ENCODE measurements at regions not wholly inside any gene's neighbourhood (a gene's known extent, or its start where the extent isn't known, plus 50 kb on each side); places are given as distances from the start of the nearest gene placed in this dataset.

GRCh38 chrX:85454295-85454694 lies 74.8 kb upstream of the POF1B start:
- no peaks in the 10 kb centered on the region for H3K36me3 ChIP-seq
- DNase-seq (ENCODE audit: low spot score in 2 of 2): no peak
- no peaks in the 10 kb centered on the region for H3K4me1 ChIP-seq
- H3K9me3 ChIP-seq: no peaks in the 10 kb centered on the region
- H3K4me3 ChIP-seq: no peak overlapping the region
- TF ChIP-seq CTCF (IDR thresholded peaks at IDR 0.05) (no peak), EP300 (IDR thresholded peaks at IDR 0.05) (no peak)
- peaks cover 0 to 5% of the 10 kb centered on the region in 2 donors for H3K27me3 ChIP-seq
- no peak overlapping the region for H3K27ac ChIP-seq

- Histone ChIP-seq H3K36me3 (no peaks in the 10 kb centered on the region), H3K27ac (no peak overlapping the region), H3K4me3 (no peak overlapping the region), H3K4me1 (no peaks in the 10 kb centered on the region), H3K9me3 (peaks cover 0 to 7% (median 0%) of the 10 kb centered on the region in 4 donors), H3K27me3 (no peaks in the 10 kb centered on the region)
- TF ChIP-seq POLR2A (IDR thresholded peaks at IDR 0.05): no peak
- TF ChIP-seq CTCF (IDR thresholded peaks at IDR 0.05): no peak
- no peak for TF ChIP-seq EP300 (IDR thresholded peaks at IDR 0.05)
- no peak for DNase-seq (ENCODE audit: low spot score in 2 of 2)
- 41 to 58% methylated on average over 2 of the region's 2 CpGs for WGBS, 2 donors
These were observed 65.1 kb upstream of the POF1B start for GRCh38 chrX:85444613-85445012.
